Fibroblast of mammary gland (primary cell): ENCODE measurements at regions not wholly inside any gene's neighbourhood (a gene's known extent, or its start where the extent isn't known, plus 50 kb on each side); places are given as distances from the start of the nearest gene placed in this dataset.
A peak's percentile ranks its signal among the peaks of the same experiment; 100 is the strongest.

ENCODE experiments used
- DNase-seq: peaks from one replicate; pipeline ENCODE4 v3.0.0-alpha.2; 2010; ENCODE audit warnings: low read depth
- H3K4me3 ChIP-seq: 2 replicates; pipeline ENCODE4 v1.5.1; 2011; ENCODE audit warnings: low read depth, mild to moderate bottlenecking, low read length, moderate library complexity; ENCODE audit not compliant: control insufficient read depth
- CTCF ChIP-seq: conservative IDR thresholded peaks from 2 replicates; pipeline ENCODE4 v1.5.1; 2011; ENCODE audit warnings: low read depth, low read length, inconsistent platforms; ENCODE audit not compliant: control insufficient read depth, insufficient read depth

GRCh38 chr3:80682235-80682634 is 914.4 kb upstream of the ROBO1 start:
- no peak for DNase-seq
- TF ChIP-seq CTCF = no peak

GRCh38 chr3:80677796-80678195 is 910.0 kb upstream of the ROBO1 start:
- DNase-seq = peak; percentile 4
- no peak for TF ChIP-seq CTCF
- H3K4me3 ChIP-seq = no peak overlapping the region

More at GRCh38 chr3:80682235-80682634, 914.4 kb upstream of the ROBO1 start:
- no peak overlapping the region for H3K4me3 ChIP-seq

GRCh38 chr3:80676866-80677265 is 909.1 kb upstream of the ROBO1 start:
- H3K4me3 ChIP-seq = no peak overlapping the region
- no peak for TF ChIP-seq CTCF

GRCh38 chr3:80676261-80676660 is 908.5 kb upstream of the ROBO1 start:
- no peak overlapping the region for H3K4me3 ChIP-seq
- no peak for DNase-seq
- no peak for TF ChIP-seq CTCF

More at GRCh38 chr3:80676866-80677265, 909.1 kb upstream of the ROBO1 start:
- no peak for DNase-seq

GRCh38 chr3:80675790-80676189 is 908.0 kb upstream of the ROBO1 start:
- H3K4me3 ChIP-seq = no peak overlapping the region
- TF ChIP-seq CTCF = no peak
- DNase-seq = no peak

GRCh38 chr3:80668600-80669294 is 900.9 kb upstream of the ROBO1 start:
- DNase-seq = no peak
- no peak for TF ChIP-seq CTCF
- no peak overlapping the region for H3K4me3 ChIP-seq
